Thyroid gland (tissue), 4 donors: ENCODE measurements at regions not wholly inside any gene's neighbourhood (a gene's known extent, or its start where the extent isn't known, plus 50 kb on each side); places are given as distances from the start of the nearest gene placed in this dataset. TPM values are rescaled to one million over a fixed set of nuclear protein-coding genes. Genes with fewer than 3 reads are reported as not detected.

Source experiments
- DNase-seq, 2 donors: peaks; one replicate each; pipeline ENCODE4 v3.0.0-alpha.2; 2019
- H3K27ac ChIP-seq, 3 donors: fragments of 200-600 bp; sonication (generic); 1 replicate in 2 of 3; 2 replicates in 1 of 3; pipeline ENCODE4 v1.5.1; 2016 to 2019; ENCODE audit warnings: mild to moderate bottlenecking in 1 of 3, moderate library complexity in 1 of 3
- H3K27me3 ChIP-seq: fragments of 200-600 bp; sonication (generic); one replicate; pipeline ENCODE4 v1.5.1; 2019
- H3K36me3 ChIP-seq, 2 donors: fragments of 200-600 bp; sonication (generic); one replicate each; pipeline ENCODE4 v1.5.1; 2016 to 2019
- H3K4me1 ChIP-seq, 2 donors: fragments of 200-600 bp; sonication (generic); one replicate each; pipeline ENCODE4 v1.5.1; 2017 to 2019
- H3K4me3 ChIP-seq, 3 donors: fragments of 200-600 bp; sonication (generic); replicated peaks in 1 of 3; 1 replicate in 2 of 3; 2 replicates in 1 of 3; pipeline ENCODE4 v1.5.1; 2016; ENCODE audit warnings: mild to moderate bottlenecking in 1 of 3
- H3K9me3 ChIP-seq: fragments of 200-600 bp; sonication (generic); one replicate; pipeline ENCODE4 v1.5.1; 2017
- POLR2A ChIP-seq, 2 donors: fragments of 450-650 bp; IDR thresholded peaks; one replicate each; pipeline ENCODE4 v1.6.1; 2017; ENCODE audit warnings: antibody characterized with exemption in 2 of 2, mild to moderate bottlenecking in 2 of 2, moderate library complexity in 1 of 2
- WGBS, 2 donors: methylation state at CpG; one replicate each; pipeline ENCODE4 v1.1.5; 2017; 5-methylcytosine and 5-hydroxymethylcytosine counted together
- intact Hi-C: fragments of 100-400 bp; cut with DNase I; formaldehyde crosslinking; loops from one replicate; pipeline ENCODE4 v1.15.1; 2023
- small RNA-seq: library from RNA; depleted of rRNA; stranded (forward); fragments of <200 nt; gene quantifications from one replicate; pipeline ENCODE3, GENCODE V24; 2016
- TF ChIP-seq, protein P1 (sequence below), 6 experiments: fragments of 200-600 bp in 3 of 6; fragments of 450-650 bp in 3 of 6; sonication (generic) in 3 of 6; IDR thresholded peaks; one replicate each; pipeline ENCODE4 v1.5.1; 2016 to 2019; ENCODE audit warnings: antibody characterized with exemption in 6 of 6, mild to moderate bottlenecking in 2 of 6, inconsistent platforms in 1 of 6, moderate library complexity in 1 of 6

DNA sequence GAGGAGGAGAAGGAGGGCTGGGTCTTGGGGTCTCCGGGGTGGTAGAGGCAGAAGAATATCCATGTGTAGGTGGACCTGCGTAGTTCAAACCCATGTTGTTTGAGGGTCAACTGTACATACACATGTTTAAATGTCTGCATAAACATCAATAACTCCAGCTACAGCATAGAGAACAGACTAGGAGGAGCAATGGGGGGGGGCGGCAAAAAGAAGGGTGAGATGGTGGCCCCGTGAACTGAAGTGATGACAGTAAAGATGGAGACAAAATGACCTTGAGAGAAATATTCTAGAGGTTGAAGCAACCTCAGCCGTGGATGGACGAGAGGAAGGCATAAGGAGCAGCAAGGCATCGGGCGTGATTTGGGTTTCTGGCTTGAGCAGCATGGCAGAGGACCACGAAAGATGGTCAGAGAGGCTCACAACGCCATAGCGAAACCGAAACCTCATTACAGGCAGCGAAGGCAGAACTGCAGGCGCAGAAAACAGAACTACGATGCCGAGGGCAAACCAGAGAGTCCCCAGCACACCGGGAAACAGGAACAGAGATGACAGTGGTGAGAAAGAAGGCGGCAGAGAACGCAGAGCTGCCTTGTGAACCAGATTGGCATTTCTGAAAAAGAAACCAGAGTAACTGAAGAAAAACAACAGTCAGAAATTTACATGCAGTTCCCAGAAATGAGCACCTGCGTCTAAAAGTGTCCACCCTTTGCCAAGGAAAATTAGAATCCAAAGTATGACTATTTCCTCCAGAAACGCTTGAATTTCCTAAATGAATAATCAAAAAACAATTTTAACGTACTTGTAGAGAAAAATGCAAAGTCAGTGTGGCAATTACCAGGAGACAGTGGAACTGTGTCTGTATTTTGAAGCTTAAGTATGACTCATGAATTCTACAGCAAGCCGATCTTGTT lies 50.3 kb upstream of the ENPP6 start:
- H3K36me3 ChIP-seq: no peaks in the 10 kb centered on the region
- intact Hi-C loops: no loop called here
- H3K27ac ChIP-seq: no peak overlapping the region
- no peaks in the 10 kb centered on the region for H3K27me3 ChIP-seq
- no peak for DNase-seq
- TF ChIP-seq, protein P1, sequence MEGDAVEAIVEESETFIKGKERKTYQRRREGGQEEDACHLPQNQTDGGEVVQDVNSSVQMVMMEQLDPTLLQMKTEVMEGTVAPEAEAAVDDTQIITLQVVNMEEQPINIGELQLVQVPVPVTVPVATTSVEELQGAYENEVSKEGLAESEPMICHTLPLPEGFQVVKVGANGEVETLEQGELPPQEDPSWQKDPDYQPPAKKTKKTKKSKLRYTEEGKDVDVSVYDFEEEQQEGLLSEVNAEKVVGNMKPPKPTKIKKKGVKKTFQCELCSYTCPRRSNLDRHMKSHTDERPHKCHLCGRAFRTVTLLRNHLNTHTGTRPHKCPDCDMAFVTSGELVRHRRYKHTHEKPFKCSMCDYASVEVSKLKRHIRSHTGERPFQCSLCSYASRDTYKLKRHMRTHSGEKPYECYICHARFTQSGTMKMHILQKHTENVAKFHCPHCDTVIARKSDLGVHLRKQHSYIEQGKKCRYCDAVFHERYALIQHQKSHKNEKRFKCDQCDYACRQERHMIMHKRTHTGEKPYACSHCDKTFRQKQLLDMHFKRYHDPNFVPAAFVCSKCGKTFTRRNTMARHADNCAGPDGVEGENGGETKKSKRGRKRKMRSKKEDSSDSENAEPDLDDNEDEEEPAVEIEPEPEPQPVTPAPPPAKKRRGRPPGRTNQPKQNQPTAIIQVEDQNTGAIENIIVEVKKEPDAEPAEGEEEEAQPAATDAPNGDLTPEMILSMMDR (IDR thresholded peaks at IDR 0.05): no peak
- TF ChIP-seq POLR2A (IDR thresholded peaks at IDR 0.05): no peak
- H3K4me1 ChIP-seq: no peaks in the 10 kb centered on the region
- 79 to 84% methylated on average over 23 of the region's 23 CpGs for WGBS, 2 donors
- no peaks in the 10 kb centered on the region for H3K9me3 ChIP-seq
- H3K4me3 ChIP-seq: no peak overlapping the region

Small RNA genes lying in the stretch of these regions (small RNA-seq; reads per million reads assigned to genes)
- gene RN7SL28P: not detected
